ENCODE measurements at regions not wholly inside any gene's neighbourhood (a gene's known extent, or its start where the extent isn't known, plus 50 kb on each side); places are given as distances from the start of the nearest gene placed in this dataset.

DNA sequence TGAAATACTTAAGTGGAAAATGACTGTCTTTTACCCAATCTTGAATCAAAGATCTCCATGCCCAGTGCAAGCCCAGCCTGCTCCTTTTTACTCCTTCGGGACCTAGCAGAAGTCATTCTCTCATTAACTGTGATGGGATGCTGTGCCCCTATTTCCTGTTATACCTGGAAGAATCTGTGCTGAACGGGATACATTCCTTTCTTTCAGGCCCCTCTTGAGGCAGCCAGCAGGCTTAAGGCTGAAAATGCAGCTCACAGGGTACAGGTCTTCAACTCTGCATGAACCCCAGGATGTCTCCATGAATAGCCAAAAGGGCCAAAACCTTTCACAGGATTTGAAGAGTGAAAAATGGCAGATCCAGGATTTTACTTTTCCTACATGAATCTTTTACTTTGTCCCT is 784.8 kb upstream of the KLHL29 start:
- DNase-seq (ENCODE audit: low read depth), result no peak

DNA sequence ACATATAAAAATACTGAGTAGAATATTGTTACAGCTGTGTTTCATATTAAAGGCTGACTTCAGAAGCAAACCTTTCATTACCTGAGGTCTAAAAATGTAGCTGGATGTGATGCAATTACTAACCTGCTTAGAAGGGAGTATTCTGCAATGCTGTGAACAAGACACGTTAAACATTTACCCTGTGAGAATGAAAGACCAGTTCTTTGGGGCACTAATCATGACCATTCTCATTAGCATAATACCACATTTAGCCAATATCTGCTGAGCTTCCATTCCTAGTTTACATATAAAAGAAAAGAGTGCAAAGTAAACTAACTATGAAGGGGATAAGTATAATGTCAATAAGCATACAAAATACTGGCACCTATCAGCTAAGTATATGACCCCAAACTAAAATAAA is 784.0 kb upstream of the KLHL29 start:
- no peak for DNase-seq (ENCODE audit: low read depth)

DNA sequence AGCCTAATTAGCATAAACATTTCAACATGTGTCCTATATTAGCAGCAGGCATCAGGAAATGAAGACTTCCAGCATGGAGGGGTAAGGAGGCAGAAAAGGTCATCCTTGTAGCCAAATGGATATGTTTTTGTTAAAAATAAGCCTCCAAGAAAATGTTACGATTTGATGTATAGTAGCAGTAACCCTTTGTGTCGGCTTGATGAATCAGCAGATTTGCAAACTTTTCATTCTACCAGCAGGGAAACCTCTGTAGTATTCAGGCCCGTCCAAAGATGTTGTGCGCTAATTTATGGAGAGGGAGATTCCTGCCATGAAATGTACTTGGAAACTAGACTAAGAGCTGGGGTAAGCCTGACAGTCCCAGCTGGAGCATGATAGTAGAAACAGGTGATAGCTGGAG is 780.8 kb upstream of the KLHL29 start:
- DNase-seq (ENCODE audit: low read depth), result no peak

DNA sequence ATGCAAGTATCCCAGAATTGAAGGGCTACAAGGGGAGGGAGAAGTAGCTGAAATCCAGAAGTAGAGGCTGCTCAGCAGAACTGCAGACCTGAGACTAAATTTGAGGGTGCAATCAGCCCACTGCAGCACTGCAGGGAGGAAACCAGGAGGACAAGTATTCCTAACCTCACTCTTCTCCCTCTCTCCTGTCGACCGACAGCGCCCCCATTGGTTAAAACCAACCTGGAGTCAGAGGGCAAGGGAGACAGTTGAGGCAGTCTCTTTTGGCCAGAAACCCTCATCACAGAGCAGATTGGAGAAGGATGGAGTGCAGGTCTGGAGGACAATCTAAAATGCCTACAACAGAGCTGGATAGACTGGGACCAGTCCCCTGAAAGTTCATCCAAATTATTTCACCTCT is 768.9 kb upstream of the KLHL29 start:
- no peak for DNase-seq (ENCODE audit: low read depth)

DNA sequence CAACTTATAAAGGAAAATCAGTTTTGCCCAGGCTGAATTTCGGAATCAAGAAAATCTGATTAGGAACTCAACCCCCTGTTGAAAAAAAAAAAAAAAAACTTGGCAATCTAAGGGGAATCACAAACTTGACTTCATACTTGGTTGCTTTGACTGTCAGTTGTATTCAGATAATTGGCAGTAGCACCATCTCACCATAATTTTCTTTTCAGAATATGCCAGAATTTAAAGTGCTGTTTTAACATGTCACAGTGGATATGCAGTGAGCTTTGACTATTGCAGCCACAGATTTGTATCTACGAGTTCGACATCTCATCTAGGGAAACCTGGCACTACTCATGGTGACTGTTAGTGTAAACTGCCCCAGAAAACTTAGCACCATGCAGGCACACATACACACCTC is 761.4 kb upstream of the KLHL29 start:
- no peak for DNase-seq (ENCODE audit: low read depth)

DNA sequence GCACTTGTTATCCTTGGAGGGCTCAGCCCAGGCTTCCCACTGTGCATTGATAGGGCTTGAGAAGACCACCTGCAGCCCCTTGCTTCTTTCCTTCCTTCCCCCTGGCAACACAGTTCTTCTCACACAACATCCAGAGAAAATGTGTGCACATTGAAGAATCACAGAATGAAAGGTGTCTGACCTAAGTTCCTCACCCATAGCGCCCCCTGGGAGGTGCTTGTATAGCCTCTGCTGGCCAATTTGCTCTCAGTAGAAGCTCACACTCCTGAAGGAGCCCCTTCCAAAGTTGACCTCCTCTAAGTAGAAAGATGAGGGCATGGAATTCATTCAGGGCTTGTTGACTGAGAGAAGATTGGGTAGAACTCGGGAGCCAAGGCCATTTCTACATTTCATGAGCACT is 758.4 kb upstream of the KLHL29 start:
- no peak for DNase-seq (ENCODE audit: low read depth)

DNA sequence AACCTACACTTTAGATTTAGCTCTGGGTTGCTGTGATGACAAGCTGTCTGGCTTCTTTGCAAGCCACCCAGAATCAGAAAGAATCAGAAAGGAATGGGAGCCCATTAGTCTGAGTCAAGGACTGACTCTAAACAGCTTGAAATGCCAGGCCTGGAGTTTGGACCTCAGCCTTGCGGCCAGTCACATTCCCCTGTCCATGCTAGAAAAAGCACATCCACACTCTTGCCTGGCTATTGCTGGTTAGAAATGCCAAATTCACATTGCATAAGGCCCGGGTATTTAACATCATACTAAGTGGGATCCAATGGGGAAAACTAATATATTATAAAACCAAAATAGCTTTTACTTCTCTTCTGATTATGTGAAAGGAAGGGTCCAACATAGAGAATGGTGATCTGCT is 756.8 kb upstream of the KLHL29 start:
- no peak for DNase-seq (ENCODE audit: low read depth)

DNA sequence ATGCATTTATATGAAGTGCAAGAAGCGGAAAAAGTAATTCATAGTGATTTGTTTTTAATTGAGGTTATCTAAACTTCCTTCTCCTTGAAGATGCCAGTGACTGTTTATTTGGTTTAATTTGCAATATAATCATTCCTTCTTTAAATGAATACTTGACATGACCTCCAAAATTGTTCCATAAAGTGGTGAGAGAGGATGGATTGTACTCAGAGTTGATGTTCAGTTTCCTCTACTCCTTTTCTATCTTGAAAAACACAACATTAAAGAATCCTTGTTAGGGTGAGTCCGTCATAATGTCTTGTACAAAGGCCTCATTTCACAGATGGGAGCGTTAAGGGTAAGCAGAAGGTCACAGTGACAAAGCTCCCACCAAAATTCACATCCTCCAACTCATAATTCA is 756.1 kb upstream of the KLHL29 start:
- no peak for DNase-seq (ENCODE audit: low read depth)

DNA sequence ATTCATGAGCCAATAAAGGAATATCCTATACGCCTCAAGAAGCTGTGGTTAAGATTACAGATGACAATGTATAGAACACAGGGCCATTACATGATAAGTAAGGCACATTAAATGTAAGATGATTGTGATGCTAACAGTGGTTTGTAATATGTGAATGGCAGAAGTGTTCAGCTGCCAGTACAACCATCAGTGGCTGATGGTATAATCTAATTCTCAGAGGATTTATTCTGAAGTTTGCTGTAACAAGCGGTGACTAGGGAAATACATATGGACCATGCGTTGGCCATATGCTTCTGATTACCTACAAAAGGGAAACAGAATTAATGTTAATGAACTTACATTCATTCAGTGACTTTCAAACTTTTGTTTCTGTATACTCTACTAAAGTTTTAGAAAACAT is 750.8 kb upstream of the KLHL29 start:
- no peak for DNase-seq (ENCODE audit: low read depth)

DNA sequence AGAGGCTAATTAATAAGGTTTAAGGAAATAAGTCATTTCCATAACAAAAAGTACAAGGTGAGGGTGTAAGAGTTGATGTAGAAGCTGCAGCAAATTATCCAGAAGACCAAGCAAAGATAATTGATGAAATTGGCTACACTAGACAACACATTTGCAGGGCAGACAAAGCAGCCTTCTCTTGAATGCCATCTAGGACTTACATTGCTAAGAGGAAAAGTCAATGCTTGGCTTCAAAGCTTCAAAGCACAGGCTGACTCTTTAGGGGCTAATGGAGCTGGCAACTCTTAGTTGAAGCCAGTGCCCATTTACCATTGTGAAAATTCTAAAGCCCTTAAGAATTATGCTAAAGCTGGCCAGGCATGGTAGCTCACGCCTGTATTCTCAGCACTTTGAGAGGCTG is 728.6 kb upstream of the KLHL29 start:
- no peak for DNase-seq (ENCODE audit: low read depth)

DNA sequence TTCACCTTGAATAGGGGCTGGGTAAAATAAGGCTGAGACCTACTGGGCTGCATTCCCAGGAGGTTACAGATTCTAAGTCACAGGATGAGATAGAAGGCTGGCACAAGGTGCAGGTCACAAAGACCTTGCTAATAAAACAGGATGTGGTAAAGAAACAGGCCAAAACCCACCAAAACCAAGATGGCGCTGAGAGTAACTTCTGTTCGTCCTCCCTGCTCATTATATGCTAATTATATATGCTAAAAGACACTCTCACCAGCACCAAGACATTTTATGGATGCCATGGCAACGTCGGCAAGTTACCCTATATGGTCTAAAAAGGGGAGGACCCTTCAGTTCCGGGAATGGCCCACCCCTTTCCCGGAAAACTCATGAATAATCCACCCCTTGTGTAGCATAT is 711.5 kb upstream of the KLHL29 start:
- DNase-seq (ENCODE audit: low read depth), result no peak

DNA sequence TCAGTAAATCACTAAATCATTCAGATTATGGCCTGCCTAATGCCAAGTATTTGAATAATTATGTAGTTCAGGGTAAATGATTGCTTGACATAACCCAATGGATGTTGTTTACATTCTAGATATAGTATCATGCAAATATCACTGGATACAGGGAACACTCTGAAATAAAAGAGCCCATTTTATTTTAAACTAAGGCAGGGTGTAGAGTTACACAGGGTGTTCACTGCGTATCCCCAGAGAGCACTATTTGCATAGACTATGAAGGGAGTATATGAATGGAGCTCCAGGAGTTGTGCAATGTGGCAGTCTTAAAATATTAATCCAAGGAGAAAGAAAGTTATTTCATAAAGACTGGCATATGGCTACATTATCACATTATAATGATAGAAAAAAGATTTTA is 701.1 kb upstream of the KLHL29 start:
- no peak for DNase-seq (ENCODE audit: low read depth)

DNA sequence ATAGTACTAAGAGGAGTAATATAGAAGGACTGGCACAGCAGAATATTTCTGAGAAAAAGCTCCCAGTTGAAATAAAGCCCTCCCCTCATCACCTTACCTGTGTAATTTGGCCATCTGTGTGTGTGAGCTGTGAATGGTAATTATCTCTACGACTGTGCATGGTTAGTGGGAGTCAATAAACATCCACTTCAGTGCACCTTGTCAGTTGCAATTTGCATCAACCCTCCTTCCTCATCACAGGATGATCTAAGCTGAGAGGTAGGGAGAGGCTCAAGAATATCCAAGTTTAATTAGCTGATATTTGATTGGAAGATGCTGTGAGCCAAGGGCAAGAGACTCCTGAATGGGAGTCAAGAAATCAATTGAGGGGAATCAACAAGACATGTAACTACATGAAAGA is 694.9 kb upstream of the KLHL29 start:
- no peak for DNase-seq (ENCODE audit: low read depth)

DNA sequence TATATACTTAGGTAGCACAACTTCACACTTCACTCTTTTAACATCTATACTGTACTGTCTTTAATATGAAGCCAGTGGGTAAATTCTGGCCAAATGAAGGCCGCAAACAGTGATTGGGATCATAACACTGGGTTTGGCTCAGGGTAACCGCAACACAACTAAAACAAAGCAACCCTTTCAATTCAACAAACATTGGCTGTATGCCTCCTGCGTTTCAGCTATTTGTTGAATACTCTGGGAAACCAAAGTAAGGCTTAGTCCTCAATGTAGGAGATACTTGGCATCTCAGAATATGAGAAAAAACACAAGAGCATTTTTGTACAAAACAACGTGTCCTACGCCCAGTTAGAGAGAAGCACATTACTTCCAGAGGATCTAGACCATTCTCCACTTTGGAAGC is 693.3 kb upstream of the KLHL29 start:
- no peak for DNase-seq (ENCODE audit: low read depth)

DNA sequence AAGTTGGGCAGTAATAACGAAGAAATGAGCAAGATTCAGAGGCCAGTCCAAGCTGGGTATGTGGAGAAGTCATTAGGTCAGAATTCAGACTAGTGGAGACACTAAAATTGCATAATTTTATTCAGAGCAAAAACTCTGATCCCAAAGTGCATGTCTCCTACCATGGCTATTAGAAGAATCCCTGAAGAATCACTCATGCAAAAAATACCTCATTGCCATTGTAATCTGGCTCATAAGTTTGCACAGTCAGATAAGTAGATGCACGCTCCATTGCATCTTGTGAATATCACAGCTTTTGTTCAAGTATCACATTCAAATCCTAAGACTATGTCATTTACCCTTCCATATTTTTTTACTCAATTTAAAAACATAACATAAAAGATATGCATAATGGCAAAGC is 692.2 kb upstream of the KLHL29 start:
- no peak for DNase-seq (ENCODE audit: low read depth)

DNA sequence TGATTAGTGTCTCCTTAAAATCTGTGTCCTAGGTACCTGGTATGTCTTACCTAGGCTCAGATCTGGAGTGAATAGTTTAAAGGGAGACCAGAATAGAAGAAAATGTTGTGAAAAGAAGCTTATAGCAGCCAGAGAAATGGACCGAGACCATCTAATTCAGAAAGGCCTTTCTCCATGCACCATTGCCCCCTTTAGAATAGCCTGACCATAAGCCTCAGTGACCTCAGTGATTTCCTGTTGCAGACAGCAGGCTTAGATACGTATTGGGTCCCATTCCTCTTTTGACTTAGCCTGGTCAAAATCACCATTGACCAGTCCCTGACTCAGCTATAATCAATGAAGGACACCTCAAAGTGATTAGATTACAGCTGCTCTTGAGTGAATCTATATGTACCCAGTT is 690.7 kb upstream of the KLHL29 start:
- DNase-seq (ENCODE audit: low read depth), result no peak

DNA sequence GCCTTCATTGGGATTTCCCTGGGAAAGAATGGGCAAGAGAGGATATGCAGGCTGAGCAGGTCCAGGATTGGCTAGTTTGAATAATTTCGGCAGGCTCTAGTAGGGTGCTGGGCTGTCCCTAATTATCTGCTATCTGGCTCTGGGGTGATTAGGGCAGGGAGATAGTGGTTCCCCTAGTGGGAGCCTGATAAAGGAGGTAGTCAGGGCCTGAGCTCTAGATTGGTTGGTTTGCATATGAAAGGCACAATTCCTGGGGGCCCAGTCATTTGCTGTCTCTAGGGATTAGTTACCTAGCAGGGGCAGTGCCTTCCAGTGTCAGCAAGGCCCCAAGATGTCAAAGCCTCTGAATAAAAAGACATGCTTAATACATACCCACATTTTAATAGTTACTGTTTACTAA is 690.1 kb upstream of the KLHL29 start:
- no peak for DNase-seq (ENCODE audit: low read depth)

DNA sequence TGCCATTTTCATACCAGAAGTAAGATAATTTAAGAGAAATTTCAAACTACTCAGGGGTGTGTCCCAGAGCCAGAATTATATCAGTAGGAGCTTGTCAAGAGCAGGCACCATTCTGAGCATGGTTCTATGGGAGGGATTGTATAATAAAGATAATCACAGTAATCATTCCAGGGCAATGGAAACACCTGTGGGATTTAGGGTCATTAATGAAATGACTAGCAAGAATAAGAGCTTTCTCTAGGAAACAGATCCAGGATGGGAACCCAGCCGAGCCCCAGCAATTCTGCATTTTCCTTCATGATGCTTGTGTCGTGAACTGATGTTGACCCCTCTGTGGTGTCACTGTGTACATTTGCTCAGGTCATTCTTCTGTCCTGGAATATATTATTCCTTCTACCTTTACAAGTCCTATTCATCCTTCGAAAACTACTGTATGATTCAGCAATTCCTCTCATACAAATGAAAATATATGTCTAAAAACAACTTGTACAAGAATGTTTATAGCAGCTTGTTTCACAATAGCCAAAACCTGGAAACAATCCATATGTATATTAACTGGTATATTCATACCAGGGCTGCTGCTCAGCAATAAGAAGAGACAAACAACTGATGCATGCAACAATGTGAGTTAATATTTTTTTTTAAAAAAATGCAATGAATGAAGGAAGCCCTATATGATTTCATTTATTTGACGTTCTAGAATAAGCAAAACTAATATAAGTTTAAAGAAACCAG is 687.8 kb upstream of the KLHL29 start:
- DNase-seq (ENCODE audit: low read depth), result no peak

DNA sequence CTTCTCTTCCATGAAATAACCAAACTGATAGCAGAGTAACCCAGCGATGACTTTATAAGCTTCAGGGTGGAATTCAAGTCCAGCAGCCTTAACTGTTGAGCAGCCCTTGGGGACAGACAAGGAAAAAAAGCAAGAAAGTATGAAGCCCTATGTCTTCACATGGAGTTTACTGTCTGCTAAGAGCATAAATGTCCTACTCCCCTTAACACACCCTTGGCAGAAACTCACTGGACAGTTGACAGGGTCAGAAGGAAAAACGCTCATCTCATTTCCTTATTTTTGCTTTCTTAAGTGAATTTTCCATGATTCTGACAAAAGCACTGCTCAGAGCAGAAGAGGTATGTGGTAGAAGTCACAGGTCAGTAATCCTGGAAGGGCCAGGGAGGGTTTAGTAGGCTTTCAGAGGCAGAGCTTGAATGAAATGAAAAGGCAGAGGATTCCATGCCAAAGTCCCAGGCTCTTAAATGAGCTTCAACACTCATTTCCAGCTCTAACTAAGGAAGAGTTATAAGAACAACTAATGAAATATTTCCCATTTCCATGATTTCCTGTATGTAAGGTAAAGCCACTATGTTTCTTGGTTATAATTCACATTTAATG is 683.3 kb upstream of the KLHL29 start:
- no peak for DNase-seq (ENCODE audit: low read depth)

DNA sequence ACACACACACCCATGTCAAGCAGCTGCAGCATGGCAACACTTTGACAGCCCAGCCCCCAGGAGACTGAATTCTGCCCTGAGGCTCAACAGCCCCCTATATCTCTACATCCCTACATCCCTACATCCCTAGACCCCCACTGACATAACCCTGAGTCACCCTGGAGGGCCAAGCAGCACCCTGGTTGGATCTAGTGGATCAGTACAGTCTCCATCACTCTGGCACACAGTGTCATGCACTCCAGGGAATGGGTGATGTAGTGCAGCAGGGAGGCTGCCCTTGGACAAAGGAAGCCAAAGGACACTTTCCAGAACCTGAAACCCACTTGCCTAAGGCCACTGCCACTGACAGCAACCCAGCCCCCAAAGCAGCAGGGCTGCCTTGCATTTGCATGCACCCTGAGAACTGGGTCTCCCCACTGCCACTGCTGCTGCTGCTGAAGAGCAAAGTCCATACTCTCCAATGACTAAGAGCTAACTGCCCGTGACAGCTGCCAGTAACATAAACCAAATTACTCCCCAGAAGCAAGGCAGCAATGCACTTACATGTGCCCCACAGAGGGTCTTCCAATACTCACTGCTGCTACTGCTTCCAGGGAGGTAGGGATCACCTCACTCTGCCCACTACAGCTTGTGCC is 681.6 kb upstream of the KLHL29 start:
- no peak for DNase-seq (ENCODE audit: low read depth)

DNA sequence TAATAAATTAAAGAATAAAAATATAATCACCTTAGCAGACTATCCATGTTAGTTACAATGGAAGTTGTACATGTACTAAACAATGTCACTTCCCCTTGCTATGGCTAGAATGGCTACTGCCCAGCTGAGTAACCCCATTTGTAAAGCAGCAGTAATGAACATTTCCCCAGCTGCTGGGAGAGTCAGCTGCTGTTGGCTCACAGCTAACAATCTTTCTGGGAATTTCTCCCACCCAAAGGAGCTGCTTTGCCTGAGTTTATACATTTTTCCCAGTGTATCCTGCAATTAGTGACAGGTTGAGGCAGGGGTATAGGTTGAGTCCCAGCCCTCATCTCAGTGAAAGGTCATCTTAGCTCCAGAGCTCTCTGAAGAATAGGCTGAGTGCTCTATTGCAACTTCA is 665.6 kb upstream of the KLHL29 start:
- no peak for DNase-seq (ENCODE audit: low read depth)

DNA sequence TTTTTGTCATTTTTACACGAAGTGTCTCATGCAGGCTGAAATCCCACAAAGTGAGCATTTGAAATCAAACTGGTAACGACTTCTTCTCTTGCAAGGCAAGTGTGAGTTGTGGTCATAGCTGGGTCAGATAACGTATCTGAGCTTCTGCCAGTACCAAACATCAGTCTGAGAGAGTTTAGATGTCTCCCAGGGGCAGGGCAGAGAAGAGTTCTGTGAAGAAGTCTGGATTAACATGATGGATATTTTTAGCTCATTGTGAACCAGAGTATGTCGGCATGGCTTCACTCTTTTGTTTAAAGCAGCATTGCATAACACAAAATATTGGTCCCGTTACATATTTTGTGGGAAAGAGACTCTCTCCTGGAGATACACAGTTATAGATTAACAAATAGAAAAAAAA is 655.5 kb upstream of the KLHL29 start:
- no peak for DNase-seq (ENCODE audit: low read depth)

DNA sequence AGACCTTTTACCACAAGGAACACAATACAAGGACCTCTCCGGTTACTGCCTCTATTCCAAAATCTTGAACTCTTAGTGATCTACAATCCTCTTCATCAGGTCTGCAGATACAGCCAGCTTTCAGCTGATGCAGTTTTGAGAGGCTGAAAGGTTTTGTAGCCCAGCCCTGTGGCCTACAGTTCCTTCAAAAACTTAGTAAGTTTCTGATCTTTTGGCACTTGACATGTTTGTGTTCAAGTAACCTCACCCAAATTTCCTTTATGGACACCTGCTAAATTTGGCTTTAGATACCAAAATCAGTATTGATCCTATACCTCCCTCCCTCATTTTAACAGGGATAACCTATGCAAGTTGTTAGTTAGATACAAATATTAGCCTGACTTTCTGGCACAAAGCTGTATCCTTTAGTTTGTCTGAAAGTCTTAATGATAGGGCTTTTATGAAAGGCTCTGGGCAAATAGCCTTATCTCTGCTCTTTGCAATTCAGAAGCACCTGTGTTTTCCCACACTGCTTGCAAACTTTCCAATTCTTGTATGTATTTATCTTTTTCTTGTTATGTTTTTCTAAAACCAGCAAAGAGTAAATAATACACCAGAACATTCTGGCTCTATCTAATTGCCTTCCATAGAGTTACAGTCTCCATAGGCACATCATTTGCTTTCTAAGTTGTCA is 650.5 kb upstream of the KLHL29 start:
- DNase-seq (ENCODE audit: low read depth), result no peak
